GM12875 (cell line): ENCODE measurements at regions not wholly inside any gene's neighbourhood (a gene's known extent, or its start where the extent isn't known, plus 50 kb on each side); places are given as distances from the start of the nearest gene placed in this dataset.

Experiments used
- H3K4me3 ChIP-seq: one replicate; pipeline ENCODE4 v1.5.1; 2011; ENCODE audit warnings: low read depth, low read length, control low read depth
- CTCF ChIP-seq: IDR thresholded peaks from 2 replicates; pipeline ENCODE4 v1.5.1; 2011; ENCODE audit warnings: low read depth, mild to moderate bottlenecking, control low read depth, inconsistent platforms, low read length, moderate library complexity, borderline replicate concordance; ENCODE audit not compliant: insufficient read depth

GRCh38 chr3:17982211-17982880 is 239.9 kb upstream of the TBC1D5 start:
- H3K4me3 ChIP-seq: no peak overlapping the region
- no peak for TF ChIP-seq CTCF

- no peak for TF ChIP-seq CTCF
- H3K4me3 ChIP-seq: no peak overlapping the region
These were observed 238.4 kb upstream of the TBC1D5 start for GRCh38 chr3:17980863-17981262.

- TF ChIP-seq CTCF: no peak
- no peak overlapping the region for H3K4me3 ChIP-seq
These were observed 237.5 kb upstream of the TBC1D5 start for GRCh38 chr3:17979911-17980310.

- no peak for TF ChIP-seq CTCF
- no peak overlapping the region for H3K4me3 ChIP-seq
These were observed 236.8 kb upstream of the TBC1D5 start for GRCh38 chr3:17979252-17979651.

GRCh38 chr3:17974206-17974841 is 231.9 kb upstream of the TBC1D5 start:
- no peak for TF ChIP-seq CTCF
- H3K4me3 ChIP-seq: no peak overlapping the region

GRCh38 chr3:17972959-17973906 is 230.8 kb upstream of the TBC1D5 start:
- no peak for TF ChIP-seq CTCF
- H3K4me3 ChIP-seq: no peak overlapping the region
